ENCODE measurements at regions not wholly inside any gene's neighbourhood (a gene's known extent, or its start where the extent isn't known, plus 50 kb on each side); places are given as distances from the start of the nearest gene placed in this dataset.
"Not testable (repeated sequence)": the region's sequence is repeated elsewhere in the genome, so short reads cannot be mapped to it uniquely, and the experiment has no call there.

- not testable (repeated sequence) for TF ChIP-seq EZH2 (IDR thresholded peaks at IDR 0.05; ENCODE audit: low read depth); CTCF (conservative IDR thresholded peaks at IDR 0.05)
These were observed 388.9 kb downstream of the DAD1 start for GRCh38 chr14:22200131-22200530.

Measured in PC-9 (cell line).